ENCODE measurements at regions not wholly inside any gene's neighbourhood (a gene's known extent, or its start where the extent isn't known, plus 50 kb on each side); places are given as distances from the start of the nearest gene placed in this dataset.

DNA sequence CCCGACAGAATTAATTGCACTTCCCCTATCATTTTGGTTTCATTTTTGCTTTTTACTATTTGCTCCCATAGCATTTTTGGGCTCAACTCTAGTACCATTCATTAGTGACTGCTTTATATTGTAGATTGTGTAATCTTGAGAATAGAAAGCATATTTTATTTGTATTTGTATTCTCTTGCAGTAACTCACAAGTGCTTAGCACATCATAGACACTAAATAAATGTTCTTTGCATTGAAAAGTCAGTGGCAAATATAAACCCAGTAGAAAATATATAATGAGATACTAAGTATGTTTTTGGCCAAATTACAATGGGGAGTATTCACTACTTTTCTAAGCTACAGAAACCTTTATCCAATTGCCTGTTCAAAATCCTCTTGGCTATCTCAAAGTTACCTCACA, 359.7 kb upstream of the CAMK1G start:
- DNase-seq (ENCODE audit: low read depth), result no peak

DNA sequence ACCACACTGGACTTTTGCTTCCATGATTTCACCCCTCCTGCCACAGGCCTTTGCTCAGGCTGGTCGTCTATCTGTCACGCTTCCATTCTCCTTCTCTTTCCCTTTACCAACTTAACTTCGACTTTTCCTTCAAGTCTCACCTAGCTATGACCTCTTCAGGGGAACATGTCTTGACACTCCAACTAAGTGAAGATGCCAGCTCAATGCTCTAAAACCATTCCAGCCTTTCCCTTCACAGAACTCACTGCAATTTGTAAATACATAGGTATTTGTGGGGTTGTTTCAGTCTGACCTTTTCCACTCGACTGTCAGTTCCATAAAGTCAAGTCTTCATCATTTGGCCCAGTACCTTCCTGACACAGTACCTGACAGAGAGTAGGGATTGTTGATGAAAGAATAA, 358.6 kb upstream of the CAMK1G start:
- DNase-seq (ENCODE audit: low read depth), result no peak

DNA sequence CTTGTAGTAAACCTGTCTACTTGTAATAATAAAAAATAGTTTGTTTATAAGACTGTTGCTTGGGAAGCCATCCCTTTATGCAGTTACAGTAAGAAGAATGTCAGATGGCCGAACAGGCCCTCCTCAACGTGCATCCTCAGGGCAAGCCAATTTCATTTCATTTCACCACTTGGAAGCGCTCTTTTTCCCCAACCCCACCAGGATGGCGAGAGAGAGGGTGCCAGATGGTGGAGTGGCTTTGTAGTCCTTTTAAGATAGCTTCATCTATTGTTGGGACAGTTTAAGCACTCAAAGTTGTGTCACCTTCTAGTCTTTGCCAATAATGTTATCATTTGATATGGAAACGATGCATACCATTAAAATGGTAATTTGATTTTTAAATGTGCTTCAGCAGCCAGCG, 356.3 kb upstream of the CAMK1G start:
- DNase-seq (ENCODE audit: low read depth), result no peak

DNA sequence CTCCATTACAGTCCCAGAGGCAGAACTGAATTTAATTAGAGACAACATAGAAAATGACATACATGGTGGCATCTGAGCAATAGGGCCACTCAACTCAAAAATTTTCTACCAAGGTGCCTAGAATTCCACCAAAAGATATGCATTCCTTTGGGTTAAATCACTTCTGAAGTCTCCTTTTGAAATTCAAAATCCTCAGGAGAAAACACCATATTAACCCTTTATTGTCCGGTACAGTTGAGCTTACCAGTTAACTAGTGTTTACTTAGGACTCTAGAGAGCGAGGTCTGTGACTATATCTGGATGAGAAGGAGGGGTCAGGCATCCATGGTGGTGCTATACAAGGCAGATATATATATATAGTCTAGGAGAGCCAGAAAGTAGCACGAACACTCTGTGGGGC, 355.6 kb upstream of the CAMK1G start:
- DNase-seq (ENCODE audit: low read depth), result no peak

DNA sequence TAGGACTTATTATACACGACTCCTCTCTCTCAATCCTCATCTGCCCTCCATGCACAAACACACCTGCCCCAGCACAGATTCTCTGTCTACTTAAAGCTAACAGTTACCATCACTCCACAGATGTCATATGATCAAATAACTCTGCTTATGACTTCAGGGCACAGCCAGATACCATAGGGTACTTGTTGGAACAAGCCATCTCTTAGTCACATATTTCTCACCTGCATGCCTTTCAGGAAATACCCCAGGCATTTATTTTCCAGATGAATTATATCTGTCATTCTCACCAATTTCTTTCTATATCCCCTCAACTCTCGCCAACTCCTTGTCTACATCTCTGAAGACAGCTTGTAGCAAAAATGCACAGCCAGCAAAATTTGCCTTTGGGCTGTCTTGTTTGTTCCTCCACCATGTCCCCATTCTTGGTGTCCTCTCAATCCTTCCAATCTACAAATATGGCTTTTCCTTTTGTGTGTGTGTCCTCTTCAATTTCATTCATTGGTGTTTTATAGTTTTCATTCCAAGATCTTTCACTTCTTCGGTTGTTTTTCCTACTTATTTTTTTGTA, 353.9 kb upstream of the CAMK1G start:
- no peak for DNase-seq (ENCODE audit: low read depth)

DNA sequence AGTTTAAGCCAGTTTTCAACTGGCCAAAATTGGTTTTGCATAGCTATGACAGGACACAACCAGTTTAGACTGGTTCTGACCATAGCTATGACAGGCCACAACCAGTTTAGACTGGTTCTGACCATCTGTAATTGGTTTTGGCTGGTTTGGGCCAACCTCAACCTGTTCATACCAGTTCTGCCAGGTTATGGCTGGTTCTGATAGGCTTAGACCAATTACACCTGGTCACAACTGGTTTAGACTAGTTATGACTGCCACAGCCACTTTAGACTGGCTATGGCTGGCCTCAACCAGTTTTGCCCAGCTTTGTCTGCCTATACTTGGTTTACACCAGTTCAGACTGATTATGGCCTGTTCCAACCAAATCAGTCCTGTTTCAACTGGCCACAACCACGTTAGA, 353.2 kb upstream of the CAMK1G start:
- no peak for DNase-seq (ENCODE audit: low read depth)

DNA sequence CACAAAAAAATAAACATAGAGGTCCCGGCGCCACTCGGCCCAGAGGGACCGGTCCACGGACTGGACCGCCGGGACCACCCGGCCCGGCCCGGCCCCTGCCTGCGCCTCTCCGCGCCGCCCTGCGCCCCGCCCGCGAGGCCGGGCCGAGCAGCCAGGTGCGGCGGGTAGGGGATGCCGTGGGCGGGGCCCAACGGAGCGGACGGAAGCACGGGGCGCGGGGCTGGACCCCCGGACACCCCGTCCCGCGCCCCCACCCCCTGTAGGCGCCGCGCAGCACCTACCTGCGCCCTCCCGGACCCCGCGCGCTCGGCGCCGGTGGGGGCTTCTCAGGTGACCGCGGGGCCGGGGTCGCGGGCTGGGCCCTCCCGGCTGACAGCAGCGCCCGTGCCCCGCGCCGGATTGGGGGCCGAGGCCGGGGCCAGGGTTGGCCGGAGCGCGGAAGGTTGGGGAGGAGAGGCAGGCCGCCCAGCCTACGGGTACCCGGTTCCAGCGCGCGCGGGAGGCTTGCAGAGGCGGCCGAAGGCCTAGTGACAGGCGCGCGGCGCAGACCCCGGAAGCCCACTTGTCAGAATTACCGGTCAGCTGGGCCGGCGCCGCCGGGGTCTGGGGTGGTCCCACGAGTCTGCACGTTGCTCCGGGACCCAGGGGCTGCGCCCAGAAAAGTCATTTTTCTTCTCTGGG, 351.9 kb upstream of the CAMK1G start:
- DNase-seq (ENCODE audit: low read depth), result no peak

DNA sequence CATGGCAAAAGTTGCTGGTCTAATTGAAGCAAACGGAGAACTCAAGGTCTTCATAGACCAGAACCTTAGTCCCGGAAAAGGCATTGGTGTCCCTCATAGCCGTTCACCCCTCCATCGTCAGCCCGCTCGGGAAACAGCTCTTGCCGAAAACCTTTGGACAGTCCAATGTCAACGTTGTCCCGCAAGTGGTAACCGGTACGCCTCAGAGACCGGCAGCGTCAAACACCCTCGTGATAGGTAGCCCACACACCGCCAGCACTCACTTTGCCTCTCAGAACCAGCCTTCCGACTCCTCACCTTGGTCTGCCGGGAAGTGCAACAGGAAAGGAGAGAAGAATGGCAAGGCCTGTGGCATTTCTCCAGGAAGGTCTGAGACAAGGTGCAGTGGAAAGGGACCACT, 351.3 kb upstream of the CAMK1G start:
- DNase-seq (ENCODE audit: low read depth), result no peak

DNA sequence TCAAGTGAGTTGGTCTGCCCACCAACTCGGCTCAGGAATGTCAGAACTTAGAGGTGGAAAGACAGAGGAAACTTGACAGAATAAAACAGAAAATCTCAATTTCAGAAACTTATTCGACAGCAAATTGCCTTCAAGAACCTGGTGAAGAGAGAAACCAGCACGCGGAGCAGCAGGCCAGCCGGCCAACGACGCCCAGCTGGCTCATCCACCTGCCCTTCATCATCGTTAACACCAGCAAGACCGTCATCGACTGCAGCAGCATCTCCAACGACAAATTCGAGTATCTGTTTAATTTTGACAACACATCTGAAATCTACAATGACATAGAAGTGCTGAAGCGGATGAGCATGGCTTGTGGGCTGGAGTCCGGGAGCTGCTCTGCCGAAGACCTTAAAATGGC, 350.8 kb upstream of the CAMK1G start:
- no peak for DNase-seq (ENCODE audit: low read depth)

DNA sequence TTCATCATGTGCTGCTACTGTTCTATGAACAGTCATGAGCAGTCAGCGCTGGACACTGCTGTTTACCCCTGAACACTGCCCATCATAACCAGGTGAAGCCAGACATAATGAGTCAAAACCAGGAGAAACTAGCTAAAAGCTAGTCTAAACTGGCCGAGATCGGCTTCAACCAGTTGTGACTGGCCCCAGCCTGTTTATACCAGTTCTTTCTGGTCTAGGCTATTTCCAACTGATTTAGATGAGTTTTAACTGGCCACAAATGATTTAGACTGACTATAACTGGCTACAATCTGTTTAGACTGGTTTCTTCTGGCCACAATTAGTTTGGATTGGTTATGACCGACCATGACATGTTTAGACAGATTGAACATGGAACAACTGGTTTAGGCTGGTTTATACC, 348.3 kb upstream of the CAMK1G start:
- DNase-seq (ENCODE audit: low read depth), result no peak

DNA sequence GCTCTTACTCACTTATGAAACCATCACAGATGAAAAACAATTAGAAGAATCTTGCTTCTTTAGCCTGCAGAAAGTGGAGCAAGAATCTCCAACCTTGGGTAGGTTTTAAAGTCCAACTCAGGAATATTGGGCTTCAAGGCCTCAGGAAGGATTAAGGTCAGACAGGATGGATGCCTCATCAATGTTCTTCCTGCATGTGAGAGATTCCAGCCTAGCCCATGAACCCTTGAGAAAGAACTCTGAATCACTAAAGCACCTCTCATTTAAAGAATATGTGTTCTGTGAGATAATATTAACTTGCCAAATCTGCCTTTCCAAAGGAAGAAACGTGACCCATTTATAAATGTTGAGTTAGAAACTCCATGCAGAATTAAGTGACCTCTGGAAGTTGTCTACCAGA, 345.2 kb upstream of the CAMK1G start:
- DNase-seq (ENCODE audit: low read depth), result no peak

DNA sequence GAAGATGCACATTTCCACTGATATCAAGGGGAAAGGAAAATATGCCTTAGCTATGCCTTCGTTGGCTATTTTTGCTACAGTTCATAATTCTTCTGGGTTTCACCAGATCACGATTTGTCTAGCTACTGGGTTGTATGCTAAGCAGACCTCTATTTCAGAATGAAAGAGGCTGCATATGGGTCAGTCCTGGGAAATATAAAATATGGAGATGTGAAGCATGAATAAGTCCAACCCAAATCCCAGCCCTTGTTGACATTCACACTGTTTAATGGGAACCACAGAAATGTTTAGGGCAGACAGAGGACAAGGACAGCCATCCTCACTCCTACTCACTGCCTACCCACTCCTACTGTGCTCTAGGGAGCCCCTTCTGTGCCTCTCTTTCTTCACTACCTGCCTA, 343.2 kb upstream of the CAMK1G start:
- no peak for DNase-seq (ENCODE audit: low read depth)

DNA sequence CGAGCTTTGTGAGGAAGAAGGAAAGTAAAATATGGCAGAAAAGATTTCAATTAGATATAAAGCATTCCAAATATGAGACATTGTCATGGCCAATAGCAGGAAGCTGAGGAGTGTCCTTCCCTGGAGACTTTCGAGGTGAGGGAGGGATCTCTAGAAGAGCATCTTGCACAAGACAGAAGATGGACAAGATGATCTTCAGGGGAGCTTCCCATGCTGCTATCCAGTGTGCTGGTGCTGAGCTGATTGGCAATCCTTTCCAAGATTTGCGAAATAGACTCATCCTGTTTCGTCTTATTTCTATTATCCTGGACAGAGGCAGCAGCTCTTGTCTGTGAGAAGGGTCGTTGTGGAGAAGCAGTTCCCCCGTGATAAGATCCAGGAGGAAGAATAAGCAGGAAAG, 342.0 kb upstream of the CAMK1G start:
- no peak for DNase-seq (ENCODE audit: low read depth)

DNA sequence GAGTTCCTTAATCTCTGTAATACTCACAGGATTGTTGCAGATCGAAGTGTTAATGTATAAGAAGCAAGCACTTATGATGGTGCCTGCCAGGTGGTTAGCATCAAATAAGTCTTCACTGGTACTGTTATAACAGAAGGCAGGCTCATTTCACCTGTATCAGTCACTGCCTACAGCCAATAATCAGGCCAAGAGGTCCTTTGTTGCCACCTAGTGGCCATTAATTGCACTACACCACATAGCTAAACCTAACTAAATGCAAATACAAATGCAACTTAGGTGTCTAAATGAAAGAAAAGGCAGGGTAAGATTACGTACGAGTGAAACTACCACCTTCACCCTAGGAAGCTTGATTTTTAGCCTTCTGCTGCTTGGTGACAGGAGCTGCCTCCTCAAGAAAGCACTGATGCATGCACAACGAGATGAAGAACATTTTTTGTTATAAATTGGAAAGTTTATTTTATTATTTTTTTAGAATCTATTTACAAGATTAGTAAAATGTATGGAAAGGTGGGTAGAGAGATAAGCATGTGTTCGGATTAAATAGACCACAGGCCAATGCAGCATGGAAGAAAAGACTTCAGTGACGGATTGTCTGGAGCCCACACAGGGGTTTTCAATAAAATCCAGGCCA, 334.8 kb upstream of the CAMK1G start:
- peak; percentile 44 for DNase-seq (ENCODE audit: low read depth)

DNA sequence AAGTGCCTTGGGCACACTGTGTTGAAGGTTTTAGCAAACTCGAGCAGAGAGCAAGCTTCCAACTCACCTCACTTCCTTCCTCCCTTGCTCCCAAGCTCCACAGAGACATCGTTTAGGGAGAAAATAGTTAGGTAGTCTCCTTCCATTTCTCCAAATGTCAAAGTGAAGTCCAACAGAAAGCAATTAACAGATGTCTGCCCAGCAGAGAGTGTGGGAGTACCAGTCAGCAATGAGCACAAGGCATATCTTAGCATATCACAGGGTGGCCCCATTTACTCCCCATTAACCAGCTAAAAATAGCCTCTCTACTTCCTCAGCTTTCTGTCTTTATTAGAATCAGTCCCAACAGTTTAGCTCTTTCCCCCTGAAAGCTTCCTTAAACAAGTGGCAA, 334.2 kb upstream of the CAMK1G start:
- no peak for DNase-seq (ENCODE audit: low read depth)

DNA sequence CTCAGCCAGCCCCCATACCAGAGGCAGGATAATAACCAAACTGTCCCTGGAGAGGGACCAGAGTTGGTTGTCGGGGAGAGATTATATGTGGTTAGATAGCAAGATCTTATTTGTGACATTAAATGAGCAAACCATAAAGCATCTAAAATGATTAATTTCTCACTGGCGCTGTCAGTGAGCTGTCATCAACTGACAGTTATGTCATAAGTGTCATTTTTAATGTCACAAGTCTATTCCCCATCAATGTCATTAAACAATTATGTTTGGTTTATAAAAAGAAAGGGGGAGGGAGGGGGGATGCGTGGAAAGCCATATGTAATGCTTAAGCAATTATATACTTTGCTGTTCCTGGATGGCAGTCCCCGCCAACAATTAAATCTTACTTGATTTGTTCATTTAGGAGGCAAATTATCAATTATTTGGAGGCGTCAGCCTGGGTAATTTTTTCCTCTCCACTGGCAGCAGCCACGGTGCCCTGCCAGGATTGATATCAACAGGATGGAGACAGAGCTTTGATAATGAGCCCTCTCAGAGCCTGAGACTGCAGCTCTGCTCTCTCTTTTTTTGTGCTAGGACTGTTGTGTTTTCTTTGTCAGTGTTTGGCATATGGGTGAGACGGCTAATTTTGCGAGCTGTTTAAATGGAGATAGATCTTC, 333.6 kb upstream of the CAMK1G start:
- DNase-seq (ENCODE audit: low read depth), result no peak

DNA sequence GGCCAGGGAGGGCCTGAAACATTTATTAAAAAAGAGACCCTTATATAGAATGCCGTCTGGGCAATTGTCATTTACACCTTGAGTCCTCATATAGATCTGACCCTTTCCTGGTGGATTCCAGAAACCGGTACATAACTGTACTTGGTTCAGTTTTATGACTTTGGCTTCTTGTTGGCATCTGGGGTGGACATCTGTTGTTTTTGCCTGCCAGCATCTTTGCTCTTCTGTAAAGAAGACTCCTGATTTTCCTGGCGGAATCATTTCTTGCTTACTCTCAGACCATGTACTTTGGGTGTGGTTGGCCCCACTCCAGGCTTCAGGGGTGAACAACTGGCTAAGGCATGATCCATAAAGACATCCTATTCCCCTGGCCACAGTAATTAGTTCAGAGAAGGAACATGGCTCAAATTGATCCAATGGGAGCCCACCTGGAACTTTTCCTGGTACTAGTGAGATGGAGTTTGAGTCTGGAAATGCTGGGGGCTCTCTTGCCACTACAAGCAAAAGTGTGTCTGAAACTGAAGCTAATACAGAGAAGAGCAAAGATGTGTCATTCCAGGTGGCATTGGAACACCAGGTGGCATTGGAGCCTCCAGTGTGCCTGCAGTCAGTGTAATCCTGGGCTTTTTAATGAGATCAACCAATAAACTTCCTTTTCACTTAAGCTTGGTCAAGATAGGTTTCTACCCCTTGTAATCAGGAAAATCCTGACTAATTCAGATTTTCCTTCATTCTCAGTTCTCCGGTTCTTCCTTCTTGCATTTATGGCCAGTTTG, 332.5 kb upstream of the CAMK1G start:
- no peak for DNase-seq (ENCODE audit: low read depth)

DNA sequence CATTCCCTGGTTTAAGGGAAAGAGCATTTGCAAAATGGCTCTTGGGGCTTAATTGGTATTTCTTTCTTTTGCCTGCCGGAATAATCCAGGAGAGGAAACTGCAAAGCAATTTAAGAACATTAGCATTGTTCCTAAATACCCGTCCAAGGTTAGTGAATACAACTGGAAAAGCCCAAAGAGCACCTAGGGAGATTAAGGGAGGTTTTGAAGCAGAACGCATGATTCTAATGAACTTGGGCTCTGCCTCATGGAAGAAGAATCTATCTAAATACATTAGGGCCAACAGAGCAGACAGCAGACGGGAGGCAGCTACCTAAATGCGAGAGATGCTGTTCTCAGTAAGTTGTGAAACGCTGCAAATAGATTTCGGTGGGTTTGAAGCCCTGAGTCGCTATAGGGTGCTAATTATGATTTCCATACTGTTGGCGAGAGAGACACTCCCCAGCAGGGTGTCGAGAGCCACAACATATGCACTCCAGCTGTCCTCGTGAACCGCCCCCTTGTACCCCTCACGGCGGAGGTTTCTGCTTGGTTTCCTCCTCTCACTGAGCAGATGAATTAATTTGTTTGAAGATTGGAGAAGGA, 326.7 kb upstream of the CAMK1G start:
- no peak for DNase-seq (ENCODE audit: low read depth)

DNA sequence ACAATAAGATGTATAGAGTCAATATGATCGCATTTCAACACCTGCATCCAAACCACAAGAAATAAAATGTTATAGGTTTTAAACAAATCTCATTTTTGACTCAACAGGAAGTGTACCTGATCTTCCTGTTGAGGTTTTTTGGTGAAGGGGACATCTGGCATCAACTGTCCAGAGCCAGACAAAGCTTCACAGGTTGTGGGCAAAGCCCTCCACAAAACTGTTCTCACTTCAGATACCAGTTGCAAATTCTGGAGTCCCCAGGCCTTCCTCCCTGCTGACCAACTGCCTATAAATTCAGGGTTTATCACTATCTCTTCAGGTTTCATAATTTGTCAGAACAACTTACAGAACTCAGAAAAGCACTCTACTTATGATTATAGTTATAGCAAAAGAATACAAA, 326.1 kb upstream of the CAMK1G start:
- no peak for DNase-seq (ENCODE audit: low read depth)

DNA sequence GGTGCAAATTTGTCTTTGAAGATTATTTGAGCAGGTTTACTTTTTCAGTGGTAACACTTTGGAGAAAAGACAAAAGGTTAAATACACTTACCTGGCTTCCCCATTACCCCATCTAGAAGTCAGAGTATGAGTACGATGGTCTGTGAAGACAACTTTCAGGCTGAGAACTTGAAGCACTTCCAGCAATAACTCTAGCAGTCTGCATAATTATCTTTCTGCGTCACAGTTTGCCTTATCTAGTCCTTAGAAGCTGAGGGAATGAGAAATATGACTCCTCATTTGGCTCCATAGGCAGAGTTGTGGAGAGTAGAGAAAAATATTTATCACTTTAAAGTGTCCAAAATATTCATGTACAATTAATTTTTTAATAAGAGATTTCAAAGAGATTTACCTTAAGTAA, 323.4 kb upstream of the CAMK1G start:
- no peak for DNase-seq (ENCODE audit: low read depth)

DNA sequence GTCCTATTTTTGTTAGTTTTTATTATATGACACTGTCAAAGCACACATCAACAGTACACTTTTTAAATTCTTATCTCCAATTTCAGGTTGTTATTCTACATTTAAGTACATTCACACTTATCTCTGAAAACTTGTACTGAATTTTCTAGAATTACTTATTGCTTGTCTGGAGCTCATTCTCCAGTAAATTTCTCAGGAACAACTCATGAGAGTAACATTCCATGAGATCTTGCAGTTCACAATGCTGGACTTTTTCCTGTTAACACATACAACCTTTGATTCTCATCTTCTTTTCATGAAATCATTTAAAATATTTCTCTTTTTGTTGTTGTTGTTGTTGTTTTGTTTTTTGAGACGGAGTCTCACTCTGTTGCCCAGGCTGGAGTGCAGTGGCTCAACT, 320.9 kb upstream of the CAMK1G start:
- no peak for DNase-seq (ENCODE audit: low read depth)

DNA sequence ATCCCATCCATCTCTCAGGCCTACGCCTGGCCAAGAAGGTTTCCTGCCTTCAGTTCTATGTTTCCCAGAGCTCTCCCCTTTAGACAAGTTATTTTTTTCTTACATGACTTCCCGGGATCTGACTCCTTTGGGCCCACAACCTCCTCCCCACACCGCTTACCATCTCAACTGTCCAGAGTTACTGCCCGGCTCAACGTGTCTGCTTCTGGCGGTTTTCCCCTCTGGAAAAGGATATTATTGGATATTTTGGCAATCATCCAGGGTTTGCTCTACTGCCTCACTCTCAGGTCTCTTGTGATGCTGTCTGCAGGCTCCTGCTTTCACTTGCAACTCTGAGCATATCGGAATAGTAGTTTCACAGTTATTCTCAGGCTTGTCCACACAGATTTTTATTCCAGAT, 318.2 kb upstream of the CAMK1G start:
- no peak for DNase-seq (ENCODE audit: low read depth)
